Left ventricle myocardium superior (tissue), 1 donor: ENCODE measurements at regions not wholly inside any gene's neighbourhood (a gene's known extent, or its start where the extent isn't known, plus 50 kb on each side); places are given as distances from the start of the nearest gene placed in this dataset.
A peak's percentile ranks its signal among the peaks of the same experiment; 100 is the strongest.

Source experiments
- ATAC-seq: fragments of 200-7000 bp; cut with Tn5 transposase; one replicate; pipeline ENCODE4 v1.9.1; 2020; ENCODE audit warnings: mild to moderate bottlenecking, moderate library complexity
- DNase-seq: peaks from one replicate; pipeline ENCODE4 v3.0.0-alpha.2; 2020
- intact Hi-C: fragments of 100-400 bp; cut with micrococcal nuclease; formaldehyde crosslinking; loops from one replicate; pipeline ENCODE4 v1.11.0; 2022
- donor health status: DM: no; HTN: yes; CAD: no; lungs with severe emphysema.

- DNase-seq (no peak), ATAC-seq (peak; percentile 63)
- intact Hi-C loops: no loop called here
These were observed 128.6 kb downstream of the OAT start for GRCh38 chr10:124289851-124290795.

GRCh38 chr10:124288928-124289850 is 129.5 kb downstream of the OAT start:
- DNase-seq (no peak), ATAC-seq (no peak)
- intact Hi-C loops: no loop called here

- intact Hi-C loops: no loop called here
- ATAC-seq: no peak
- DNase-seq: no peak
These were observed 130.2 kb downstream of the OAT start for GRCh38 chr10:124288486-124288885.

- intact Hi-C loops: no loop called here
- DNase-seq (no peak), ATAC-seq (no peak)
These were observed 130.9 kb downstream of the OAT start for GRCh38 chr10:124287791-124288190.

- intact Hi-C loops: no loop called here
- ATAC-seq: no peak
- DNase-seq: no peak
These were observed 131.5 kb downstream of the OAT start for GRCh38 chr10:124287071-124287685.

- intact Hi-C loops: no loop called here
- ATAC-seq (no peak), DNase-seq (no peak)
These were observed 132.1 kb downstream of the OAT start for GRCh38 chr10:124286621-124287020.

GRCh38 chr10:124285587-124286527 is 132.9 kb downstream of the OAT start:
- DNase-seq (no peak), ATAC-seq (no peak)
- intact Hi-C loops: no loop called here

- DNase-seq (no peak), ATAC-seq (no peak)
- intact Hi-C loops: no loop called here
These were observed 134.8 kb downstream of the OAT start for GRCh38 chr10:124283949-124284250.

GRCh38 chr10:124283215-124283948 is 135.3 kb downstream of the OAT start:
- no peak for DNase-seq
- intact Hi-C loops: no loop called here

GRCh38 chr10:124282326-124282725 is 136.4 kb downstream of the OAT start:
- no peak for DNase-seq
- no peak for ATAC-seq
- intact Hi-C loops: no loop called here

More at GRCh38 chr10:124283215-124283948, 135.3 kb downstream of the OAT start:
- no peak for ATAC-seq

GRCh38 chr10:124281666-124282065 is 137.1 kb downstream of the OAT start:
- DNase-seq: no peak
- no peak for ATAC-seq
- intact Hi-C loops: no loop called here

GRCh38 chr10:124280916-124281315 is 137.8 kb downstream of the OAT start:
- intact Hi-C loops: no loop called here

GRCh38 chr10:124279882-124280281 is 138.8 kb downstream of the OAT start:
- intact Hi-C loops: no loop called here
- no peak for ATAC-seq
- peak; percentile 24 for DNase-seq

More at GRCh38 chr10:124280916-124281315, 137.8 kb downstream of the OAT start:
- ATAC-seq (no peak), DNase-seq (no peak)

- intact Hi-C loops: no loop called here
- ATAC-seq (no peak), DNase-seq (no peak)
These were observed 139.4 kb downstream of the OAT start for GRCh38 chr10:124279298-124279697.

- no peak for DNase-seq
- intact Hi-C loops: no loop called here
- no peak for ATAC-seq
These were observed 140.4 kb downstream of the OAT start for GRCh38 chr10:124278356-124278755.

GRCh38 chr10:124273141-124273540 is 145.6 kb downstream of the OAT start:
- DNase-seq (no peak), ATAC-seq (no peak)
- intact Hi-C loops: no loop called here

- DNase-seq (no peak), ATAC-seq (no peak)
- intact Hi-C loops: no loop called here
These were observed 147.0 kb downstream of the OAT start for GRCh38 chr10:124271676-124272075.
